HG03097 (cell line): ENCODE measurements at regions not wholly inside any gene's neighbourhood (a gene's known extent, or its start where the extent isn't known, plus 50 kb on each side); places are given as distances from the start of the nearest gene placed in this dataset.
"Not testable (repeated sequence)": the region's sequence is repeated elsewhere in the genome, so short reads cannot be mapped to it uniquely, and the experiment has no call there.

Source experiments
- ATAC-seq: cut with Tn5 transposase; IDR thresholded peaks from one replicate; pipeline ENCODE4 v1.9.1; 2021; ENCODE audit not compliant: unreplicated experiment, low FRiP score

DNA sequence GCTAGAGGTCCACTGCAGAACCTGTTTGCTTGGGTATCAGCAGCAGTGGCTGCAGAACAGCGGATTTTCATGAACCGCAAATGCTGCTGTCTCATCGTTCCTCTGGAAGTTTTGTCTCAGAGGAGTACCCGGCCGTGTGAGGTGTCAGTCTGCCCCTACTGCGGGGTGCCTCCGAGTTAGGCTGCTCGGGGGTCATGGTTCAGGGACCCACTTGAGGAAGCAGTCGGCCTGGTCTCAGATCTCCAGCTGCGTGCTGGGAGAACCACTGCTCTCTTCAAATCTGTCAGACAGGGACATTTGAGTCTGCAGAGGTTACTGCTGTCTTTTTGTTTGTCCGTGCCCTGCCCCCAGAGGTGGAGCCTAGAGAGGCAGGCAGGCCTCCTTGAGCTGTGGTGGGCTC, 109.5 kb upstream of the TMEM196 start:
- not testable (repeated sequence) for ATAC-seq

DNA sequence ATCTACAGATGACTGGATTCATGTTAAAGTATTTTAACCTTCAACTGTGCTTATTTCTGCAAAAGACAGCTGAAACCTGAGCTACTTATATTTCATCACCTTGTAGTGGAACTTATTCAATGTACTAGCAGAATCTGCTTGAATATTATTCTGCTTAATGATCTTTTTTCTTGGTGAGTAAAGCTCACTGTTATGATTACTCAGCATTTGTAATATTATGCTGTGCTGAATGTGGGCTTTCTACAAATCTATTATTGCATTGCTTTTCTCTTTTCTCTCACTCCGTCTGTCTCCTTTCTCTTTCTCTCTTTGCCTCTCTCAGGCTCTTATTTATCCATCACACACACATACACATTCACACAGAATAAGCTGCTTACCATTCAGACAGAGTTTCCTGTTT, 98.7 kb upstream of the TMEM196 start:
- ATAC-seq: no peak

DNA sequence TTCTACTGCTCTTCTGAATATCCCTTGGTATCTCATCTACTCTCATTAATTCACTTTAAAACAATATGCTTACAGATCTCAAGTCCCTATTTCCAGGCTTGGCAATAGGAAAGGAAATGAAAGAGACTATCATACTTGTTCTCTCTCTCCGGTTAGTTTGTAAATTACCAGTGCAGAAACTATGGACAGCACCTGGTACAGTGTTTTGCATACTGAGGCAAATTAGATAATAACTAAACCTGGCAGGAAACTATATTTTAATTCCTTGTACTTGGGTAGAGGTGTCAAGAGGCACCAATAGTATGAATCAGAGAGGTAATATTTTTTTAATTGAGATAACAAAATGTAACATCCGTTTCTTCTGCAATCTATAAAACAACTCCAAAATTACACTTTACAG, 97.7 kb upstream of the TMEM196 start:
- ATAC-seq: no peak

DNA sequence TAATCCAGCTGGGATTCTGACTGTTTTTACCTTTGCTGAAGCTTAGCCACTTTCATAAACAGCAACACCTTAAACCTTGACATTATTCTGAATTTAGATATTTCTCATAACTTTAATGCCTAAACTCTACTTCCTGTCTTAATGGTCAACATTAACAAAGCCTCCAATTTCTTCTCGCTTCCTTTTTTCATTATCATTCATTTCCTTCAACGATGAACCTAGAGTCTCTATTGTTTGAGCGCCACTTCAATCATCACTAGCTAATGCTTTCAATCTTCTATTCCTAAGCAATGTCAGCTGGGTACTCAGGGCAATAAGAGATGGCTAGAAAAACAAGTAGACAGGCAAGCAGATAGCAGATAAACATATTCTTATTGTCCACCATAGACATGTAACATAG, 96.6 kb upstream of the TMEM196 start:
- ATAC-seq: no peak

DNA sequence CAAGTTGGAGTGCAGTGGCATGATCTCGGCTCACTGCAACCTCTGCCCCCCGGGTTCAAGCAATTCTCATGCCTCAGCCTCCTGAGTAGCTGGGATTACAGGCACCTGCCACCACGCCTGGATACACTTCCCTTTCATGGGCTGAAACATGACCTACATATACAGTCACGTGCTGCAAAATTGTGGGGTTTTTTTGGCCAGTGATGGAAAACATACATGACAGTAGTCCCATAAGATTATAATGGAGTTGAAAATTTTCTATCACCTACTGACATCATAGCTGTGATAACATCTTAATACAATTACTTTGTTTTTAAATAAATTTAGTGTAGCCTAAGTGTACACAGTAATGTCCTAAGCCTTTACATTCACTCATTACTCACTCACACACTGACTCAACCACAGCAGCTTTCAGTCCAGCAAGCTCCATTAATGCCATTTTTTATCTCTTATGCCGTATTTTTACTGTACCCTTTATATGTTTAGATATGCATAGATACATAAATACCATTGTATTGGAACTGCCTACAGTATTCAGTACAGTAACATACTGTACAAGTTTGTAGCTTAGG, 79.9 kb upstream of the TMEM196 start:
- no peak for ATAC-seq

DNA sequence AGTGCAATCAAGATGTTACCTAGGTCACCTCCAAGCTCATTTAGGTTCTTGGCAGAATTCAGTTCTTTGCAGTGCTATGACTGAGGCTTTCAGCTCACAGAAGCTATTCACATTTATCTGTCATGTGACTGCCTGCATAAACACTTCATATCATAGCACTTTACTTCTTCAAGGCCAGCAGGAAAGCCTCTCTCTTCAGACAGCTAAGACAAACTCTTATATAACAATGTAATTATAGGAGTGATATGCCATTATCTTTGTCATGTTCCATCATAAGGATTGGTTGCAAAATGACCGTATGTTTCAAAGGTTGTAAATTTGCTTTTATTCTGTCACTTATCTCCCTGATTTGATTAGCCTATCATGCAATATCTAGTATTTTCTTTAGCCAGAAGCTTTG, 78.8 kb upstream of the TMEM196 start:
- no peak for ATAC-seq

DNA sequence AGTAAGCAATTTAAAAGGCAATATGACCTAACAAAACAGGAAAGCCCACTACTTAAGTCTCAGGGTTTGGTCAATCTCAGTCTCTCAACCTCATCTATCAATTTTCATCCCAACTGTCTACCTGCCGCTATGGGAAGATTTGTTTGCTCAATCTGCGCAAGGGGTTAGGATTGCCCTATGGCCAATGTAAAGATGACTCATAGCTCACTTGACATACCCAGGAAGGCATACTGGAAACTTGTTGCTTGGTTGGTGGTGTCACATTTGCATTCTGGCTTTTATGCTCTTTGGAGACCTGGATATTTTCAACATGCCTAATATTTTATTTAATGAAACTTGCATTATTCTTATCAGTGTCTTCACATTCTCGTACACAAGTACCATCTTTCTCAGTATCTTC, 78.1 kb upstream of the TMEM196 start:
- no peak for ATAC-seq

DNA sequence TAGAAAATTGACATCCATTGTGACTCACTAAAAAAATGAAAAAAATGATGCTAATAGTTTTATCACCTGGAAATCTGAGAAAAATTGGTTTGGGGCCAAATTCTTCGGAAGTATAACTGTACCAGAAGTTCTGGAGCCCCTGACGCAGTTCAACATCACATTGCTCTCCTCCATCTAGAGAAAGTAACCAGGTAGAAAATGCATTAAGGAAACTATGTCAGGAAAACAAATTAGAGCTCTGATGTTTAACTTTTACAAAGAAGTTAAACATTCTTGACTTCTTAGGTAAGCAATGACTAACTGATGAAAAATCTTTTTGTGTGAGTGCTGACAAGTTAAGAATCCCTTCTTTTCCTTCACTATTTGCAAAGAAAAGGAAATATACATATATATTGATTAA, 61.1 kb upstream of the TMEM196 start:
- no peak for ATAC-seq

DNA sequence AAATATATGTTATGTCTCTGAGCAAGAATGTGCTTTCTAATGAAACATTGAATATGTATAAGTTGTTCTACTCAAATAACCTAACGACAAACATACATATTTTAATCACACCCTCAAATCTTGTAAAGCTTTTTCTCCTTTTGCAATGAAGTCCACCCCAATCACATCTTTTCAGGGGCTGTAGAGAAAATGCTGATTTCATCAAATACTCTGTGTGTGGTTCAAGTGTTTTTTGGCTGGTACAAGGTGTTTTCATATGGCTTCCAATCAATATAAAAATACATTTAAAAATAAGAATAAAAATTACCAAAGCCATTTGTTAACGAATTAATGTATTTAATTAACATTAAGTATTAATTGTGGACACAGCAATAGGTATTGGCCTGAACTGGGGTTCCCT, 57.2 kb upstream of the TMEM196 start:
- no peak for ATAC-seq
